Iris pigment epithelial cell (primary cell): ENCODE measurements at regions not wholly inside any gene's neighbourhood (a gene's known extent, or its start where the extent isn't known, plus 50 kb on each side); places are given as distances from the start of the nearest gene placed in this dataset.

ENCODE experiments used
- DNase-seq: peaks from one replicate; pipeline ENCODE4 v3.0.0-alpha.2; 2011; ENCODE audit warnings: low read depth

DNA sequence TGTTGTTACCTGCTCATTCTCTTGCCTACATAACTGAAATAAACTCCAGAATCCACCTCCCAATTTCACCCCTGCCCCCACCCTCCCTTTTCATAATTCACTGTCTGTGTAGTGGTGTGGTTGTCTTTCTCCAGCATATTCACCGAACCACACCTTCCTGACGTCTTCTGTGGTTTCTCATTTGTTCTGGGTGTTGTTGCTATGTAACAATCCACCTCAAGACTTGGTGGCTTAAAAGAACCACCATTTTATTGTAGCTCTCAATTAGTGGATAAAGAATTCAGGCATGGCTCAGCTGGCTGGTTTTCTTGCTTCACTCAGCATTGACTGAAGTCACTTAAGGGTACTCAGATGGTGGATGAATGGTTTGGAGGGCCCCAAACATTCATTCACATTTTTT, 229.8 kb downstream of the MAF start:
- DNase-seq, result no peak

GRCh38 chr16:79369796-79370195, 230.7 kb downstream of the MAF start:
- DNase-seq, result no peak

- no peak for DNase-seq
Measured at GRCh38 chr16:79367822-79368221, 232.7 kb downstream of the MAF start.

DNA sequence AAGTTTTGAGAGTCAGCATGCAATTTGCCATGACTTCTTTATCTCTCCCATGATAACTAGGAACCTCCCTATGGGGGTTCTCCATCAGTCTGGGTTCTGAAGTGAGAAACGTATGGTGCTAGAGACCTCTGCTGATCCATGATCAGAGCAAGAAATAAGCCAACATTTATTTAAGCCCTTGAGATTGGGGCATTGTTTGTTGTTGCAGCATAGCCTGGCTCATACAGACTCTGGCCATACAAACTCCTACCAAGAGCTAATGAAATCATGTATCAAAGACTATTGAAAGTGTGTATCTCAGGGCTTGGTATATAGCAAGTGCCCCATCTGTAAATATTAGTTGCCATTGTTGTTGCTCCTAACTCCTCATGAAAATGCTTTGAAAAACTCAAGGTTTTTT, 233.9 kb downstream of the MAF start:
- DNase-seq, result no peak

GRCh38 chr16:79365702-79366101, 234.8 kb downstream of the MAF start:
- no peak for DNase-seq

DNA sequence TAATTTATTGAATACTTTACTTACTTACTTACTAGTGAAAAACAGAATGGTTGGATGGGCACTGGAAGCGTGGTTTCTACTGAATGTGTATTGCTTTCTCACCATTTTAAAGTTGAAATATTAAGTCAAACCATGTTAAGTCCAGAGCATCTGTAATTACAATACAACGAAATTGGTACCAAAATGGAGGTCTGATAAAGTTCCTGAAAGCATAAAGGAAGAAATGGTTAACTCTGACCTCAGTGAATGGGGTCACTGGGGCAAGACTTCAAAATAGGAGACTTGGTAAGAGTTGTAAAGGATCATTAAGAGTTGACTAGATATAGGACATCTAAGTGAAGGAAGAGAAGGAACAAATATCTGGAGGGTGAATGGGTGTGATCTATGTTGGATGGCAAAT, 237.1 kb downstream of the MAF start:
- no peak for DNase-seq

DNA sequence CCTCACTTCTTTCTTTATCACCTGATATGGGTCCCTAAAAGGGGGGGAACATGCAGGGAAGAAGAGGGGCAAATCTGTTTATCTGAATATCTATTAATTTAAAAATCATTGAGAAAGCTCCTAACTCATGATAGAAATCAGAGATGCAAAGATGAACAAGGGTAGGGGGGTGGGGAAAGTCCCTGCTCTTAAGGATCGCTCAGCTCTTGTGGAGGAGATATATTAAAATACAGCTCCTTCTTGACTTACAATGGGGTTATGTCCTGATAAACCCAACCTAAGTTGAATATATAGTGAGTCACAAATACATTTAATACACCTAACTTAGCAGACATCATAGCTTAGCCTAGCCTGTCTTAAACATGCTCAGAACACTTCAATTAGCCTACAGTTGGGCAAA, 237.5 kb downstream of the MAF start:
- no peak for DNase-seq

GRCh38 chr16:79362300-79362970, 238.1 kb downstream of the MAF start:
- DNase-seq, result no peak

DNA sequence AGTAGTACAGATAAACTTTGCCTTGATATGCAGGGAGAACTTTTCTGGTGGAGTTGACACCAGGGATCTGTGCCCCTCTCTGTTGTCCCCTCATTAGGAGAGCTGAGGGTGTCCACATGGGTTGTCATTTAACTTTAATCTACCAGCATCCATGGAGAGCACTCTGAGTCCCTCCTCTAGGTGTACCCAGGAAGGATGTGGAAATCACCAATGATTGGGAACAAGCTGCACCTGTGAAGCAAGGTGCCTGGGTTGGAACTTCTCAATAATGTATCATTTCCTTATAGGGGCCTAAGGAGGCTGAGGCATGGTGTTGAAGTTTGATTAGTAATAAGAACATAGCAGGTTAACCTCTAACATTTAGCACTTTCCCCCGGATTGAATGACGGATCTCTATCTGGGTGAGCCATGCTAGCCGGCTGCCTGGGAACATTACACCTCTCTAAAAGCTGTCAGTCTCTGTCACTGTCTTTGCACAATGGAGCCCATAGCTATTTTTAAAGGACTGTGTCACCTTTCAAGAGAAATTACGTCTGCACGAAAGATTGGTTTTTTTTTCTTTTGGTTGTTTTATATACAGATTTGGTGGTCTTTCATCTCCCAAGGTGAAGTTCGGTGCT, 239.3 kb downstream of the MAF start:
- DNase-seq, result no peak

GRCh38 chr16:79360267-79360666, 240.3 kb downstream of the MAF start:
- no peak for DNase-seq

DNA sequence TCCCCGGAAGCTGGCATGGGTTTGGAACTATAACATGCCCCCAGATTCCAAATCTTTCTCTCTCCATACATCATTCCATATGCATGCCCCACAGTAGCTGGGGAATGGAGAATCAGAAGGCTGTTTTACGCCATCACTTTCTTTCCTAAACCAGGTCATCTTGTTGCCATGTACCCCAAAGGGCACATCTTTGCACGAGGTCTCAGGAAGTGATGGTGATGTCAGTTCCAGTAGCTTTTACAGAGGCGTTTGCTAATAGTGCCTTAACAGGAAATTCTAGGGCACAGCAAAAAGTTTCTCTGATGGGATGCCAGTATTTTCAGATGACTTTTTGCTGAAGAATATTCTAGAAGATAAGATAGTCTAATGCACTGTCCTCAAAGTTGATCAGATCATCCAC, 241.5 kb downstream of the MAF start:
- no peak for DNase-seq

- no peak for DNase-seq
Measured at GRCh38 chr16:79358188-79358587, 242.3 kb downstream of the MAF start.

DNA sequence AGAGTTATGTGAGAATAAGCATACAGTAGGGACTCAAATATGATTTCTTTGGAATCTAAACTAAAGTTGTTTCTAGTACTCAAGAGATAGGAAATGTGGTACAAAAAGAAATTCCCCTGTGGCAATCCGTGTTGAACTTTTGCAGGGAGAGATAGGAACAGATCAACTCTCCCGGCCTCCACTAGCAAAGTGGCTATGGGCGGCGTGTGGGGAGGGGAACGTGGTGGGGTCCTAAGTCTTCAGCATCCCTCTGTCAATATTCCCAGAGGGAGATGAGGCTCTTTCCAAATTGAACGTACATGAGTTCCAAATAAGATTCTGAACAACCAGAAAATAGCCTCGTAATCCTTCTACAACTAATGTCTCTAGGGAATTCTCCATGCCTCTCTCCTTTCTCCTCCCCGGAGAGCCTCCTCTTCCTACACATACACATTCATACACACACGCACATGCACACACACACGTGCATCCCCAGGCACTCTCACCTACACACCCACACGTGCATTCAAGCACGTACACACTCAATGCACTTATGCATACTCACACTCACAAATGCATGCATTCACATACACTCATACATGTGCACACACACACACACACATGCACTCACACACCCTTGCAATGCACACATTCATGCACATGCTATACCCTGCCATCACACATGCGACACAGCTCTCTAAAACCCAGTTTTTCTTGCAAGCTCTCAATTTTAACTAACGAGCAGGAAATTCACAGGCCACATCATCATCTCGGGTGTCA, 244.8 kb downstream of the MAF start:
- DNase-seq, result no peak

DNA sequence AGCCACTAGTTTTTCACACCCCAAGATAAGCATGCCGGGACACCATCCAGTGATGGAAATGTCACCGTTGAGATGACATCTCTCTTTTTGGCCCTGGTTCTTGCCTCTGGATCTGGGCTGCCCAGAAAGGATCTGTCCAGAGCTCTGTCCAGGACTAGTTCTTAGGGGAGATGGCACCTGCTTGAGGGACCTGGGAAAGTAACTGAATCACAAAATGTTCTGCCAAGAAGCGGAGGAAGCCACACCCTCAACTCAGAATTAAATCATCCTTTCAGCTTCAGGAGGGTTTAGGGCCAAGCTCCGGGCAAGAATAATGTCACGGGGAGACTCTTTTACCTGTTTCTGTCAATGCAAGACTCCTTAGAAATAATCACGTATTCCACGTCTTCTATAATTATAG, 248.6 kb downstream of the MAF start:
- DNase-seq, result no peak

DNA sequence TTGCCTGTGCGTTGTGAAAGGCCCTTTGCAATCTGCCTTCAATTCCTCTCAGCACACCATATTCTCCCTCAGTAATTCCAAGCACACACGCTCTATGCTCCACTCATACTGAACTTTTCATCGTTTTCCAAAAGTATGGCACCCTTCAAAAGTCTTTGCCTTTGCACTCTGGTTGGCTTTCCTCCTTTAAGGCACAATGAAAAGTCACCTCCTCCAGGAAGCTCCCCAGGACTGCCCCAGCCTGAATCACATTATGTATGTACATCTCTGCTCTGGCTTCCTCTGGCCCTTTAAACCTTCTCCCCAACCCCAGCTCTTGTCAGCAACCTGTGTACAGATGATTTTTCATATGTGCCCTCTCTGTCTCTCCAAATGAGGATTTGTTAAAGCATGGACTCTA, 250.7 kb downstream of the MAF start:
- DNase-seq, result no peak

GRCh38 chr16:79348521-79349306, 251.8 kb downstream of the MAF start:
- DNase-seq, result no peak

GRCh38 chr16:79347277-79347676, 253.3 kb downstream of the MAF start:
- no peak for DNase-seq

DNA sequence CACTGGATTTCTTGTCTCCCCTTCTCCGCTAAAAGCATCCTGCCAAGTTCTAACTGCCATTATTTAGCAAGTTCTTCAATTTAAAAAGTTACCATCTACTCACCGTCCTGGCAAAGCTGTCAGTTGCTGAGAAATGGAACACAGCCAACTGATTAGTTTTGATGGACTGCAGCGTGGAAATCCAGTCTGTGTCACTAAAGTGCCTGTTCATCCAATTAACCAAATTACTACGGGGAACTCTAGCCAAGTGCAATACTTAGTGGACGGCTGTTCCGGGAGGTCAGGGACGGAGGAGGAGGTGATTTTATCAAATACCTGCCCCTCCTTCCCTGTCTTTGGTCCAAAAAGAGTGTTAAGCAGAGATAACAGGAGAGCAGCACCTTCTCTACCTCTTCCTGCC, 260.7 kb downstream of the MAF start:
- DNase-seq, result no peak

DNA sequence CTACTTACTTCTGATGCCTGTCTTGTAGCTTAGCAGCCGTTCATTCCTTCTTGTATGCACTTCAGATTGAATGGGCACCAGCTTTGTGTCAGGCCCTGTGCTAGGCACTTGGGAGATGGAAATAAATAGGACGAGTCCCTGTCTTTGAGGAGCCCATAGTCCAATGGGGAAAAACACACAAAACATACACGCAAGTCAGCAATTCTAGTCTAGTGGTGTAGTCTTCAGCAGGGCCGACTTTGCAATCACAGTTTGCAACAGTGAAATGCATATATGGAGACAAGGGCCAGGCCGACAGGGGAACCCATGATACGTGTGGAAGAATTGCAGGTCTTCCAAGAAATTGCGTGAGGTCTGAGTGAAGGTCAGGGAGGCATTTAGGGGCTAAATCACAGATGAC, 262.6 kb downstream of the MAF start:
- no peak for DNase-seq

DNA sequence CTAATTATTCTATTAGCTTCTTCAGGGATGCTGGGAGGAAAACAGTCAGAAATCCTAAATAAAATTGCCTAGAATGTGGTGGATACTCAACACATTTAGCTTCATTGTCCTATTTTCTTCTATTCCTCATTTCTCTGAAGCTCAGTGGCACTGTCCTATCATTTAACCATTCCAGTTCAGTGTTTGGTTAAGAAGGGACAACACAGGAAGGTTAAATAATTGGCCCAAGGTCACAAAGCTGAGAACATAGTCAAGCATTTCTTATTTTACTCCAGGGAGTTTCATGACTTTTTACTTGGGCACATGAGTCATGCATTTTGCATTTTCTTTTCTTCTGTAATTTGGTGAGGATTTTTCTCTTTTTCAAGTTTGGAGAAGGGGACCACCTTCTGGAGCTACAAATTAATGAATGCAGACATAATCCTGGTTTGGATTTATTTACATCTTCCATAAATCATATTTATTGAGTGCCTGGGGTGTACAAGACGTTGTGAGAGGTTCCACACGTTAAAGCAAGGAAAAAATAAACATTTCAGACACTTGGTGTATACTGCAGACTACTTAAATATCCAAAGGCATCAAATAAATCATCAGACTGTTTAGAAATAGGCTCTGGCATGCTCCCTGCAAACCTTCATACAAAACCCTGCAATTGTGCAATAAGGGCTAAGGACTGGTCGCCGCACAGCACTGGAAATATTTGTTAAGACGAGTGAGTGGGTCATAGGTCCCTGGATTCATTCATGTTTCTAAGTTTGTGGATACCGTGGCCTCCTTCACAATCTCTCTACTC, 263.9 kb downstream of the MAF start:
- DNase-seq, result no peak

- DNase-seq, result no peak
Measured at GRCh38 chr16:79334127-79334526, 266.4 kb downstream of the MAF start.

- no peak for DNase-seq
Measured at GRCh38 chr16:79331066-79331465, 269.5 kb downstream of the MAF start.
